A549 (cell line): ENCODE measurements at regions not wholly inside any gene's neighbourhood (a gene's known extent, or its start where the extent isn't known, plus 50 kb on each side); places are given as distances from the start of the nearest gene placed in this dataset.
A peak's percentile ranks its signal among the peaks of the same experiment; 100 is the strongest.

Source experiments
- ATAC-seq, 2 experiments: fragments of 200-7000 bp in 1 of 2; fragments of >200 bp in 1 of 2; cut with Nextera tagmentation in 1 of 2; cut with Tn5 transposase in 1 of 2; 3 replicates each; pipeline versions ENCODE4 v1.8.0 to v1.9.1; 2018 to 2020; ENCODE audit warnings: mild to moderate bottlenecking in 1 of 2, moderate library complexity in 1 of 2
- CTCF ChIA-PET: fragments of 300-600 bp; sonication (Branson Sonifier 250); formaldehyde crosslinking; extraction: SDS; loops from one replicate; lab custom pipeline; 2021; ENCODE audit warnings: antibody characterized with exemption, inconsistent platforms; lab: Yijun Ruan, JAX
- POLR2A ChIA-PET: fragments of 350-600 bp; formaldehyde crosslinking; extraction: SDS; loops from one replicate; lab custom pipeline; 2021; ENCODE audit warnings: antibody characterized with exemption, inconsistent platforms; lab: Yijun Ruan, JAX
- DNase-seq, 2 experiments: peaks; one replicate each; pipeline versions ENCODE4 v3.0.0 to v3.0.0-alpha.2; 2011 to 2016; ENCODE audit warnings: low read depth in 1 of 2, low spot score in 1 of 2
- FAIRE-seq: peaks from 2 replicates; lab custom pipeline; 2011; peaks lifted over from hg19 to GRCh38; lab: Jason Lieb, UNC
- H3K27ac ChIP-seq, 2 experiments: fragments of >200 bp; sonication (Bioruptor Twin); formaldehyde crosslinking; 3 replicates each; pipeline ENCODE4 v1.5.1; 2016 to 2017
- H3K4me1 ChIP-seq: fragments of >200 bp; sonication (Bioruptor Twin); formaldehyde crosslinking; 3 replicates; pipeline ENCODE4 v1.6.1; 2016
- H3K4me2 ChIP-seq: fragments of >200 bp; sonication (Bioruptor Twin); formaldehyde crosslinking; 3 replicates; pipeline ENCODE4 v1.6.1; 2016
- H3K4me3 ChIP-seq: fragments of >200 bp; sonication (Bioruptor Twin); formaldehyde crosslinking; 3 replicates; pipeline ENCODE4 v1.5.1; 2016
- H3K9me3 ChIP-seq: fragments of >200 bp; sonication (Bioruptor Twin); formaldehyde crosslinking; 3 replicates; pipeline ENCODE4 v1.6.1; 2016
- CBX8 ChIP-seq: fragments of 200-600 bp; sonication (generic); IDR thresholded peaks from 2 replicates; pipeline ENCODE4 v1.6.1; 2016
- CEBPB ChIP-seq, 2 experiments: fragments of >200 bp in 1 of 2; sonication (Bioruptor Twin) in 1 of 2; formaldehyde crosslinking in 1 of 2; IDR thresholded peaks; 2 replicates each; pipeline ENCODE4 v1.6.1; 2012 to 2016
- CHD2 ChIP-seq: fragments of 150-350 bp; IDR thresholded peaks from 2 replicates; pipeline ENCODE4 v1.6.1; 2014; ENCODE audit warnings: low read length; ENCODE audit not compliant: partially characterized antibody
- EHF ChIP-seq: fragments of 250-450 bp; sonication (Bioruptor Pico); IDR thresholded peaks from 2 replicates; pipeline ENCODE4 v1.5.0; 2020; ENCODE audit warnings: mild to moderate bottlenecking
- FOSB ChIP-seq: fragments of 250-450 bp; sonication (Bioruptor Pico); IDR thresholded peaks from 2 replicates; pipeline ENCODE4 v1.5.0; 2020; ENCODE audit warnings: mild to moderate bottlenecking, moderate library complexity
- FOSL2 ChIP-seq, 2 experiments: fragments of 450-650 bp in 1 of 2; fragments of >200 bp in 1 of 2; sonication (Bioruptor Twin) in 1 of 2; formaldehyde crosslinking; IDR thresholded peaks; 2 replicates each; pipeline versions ENCODE4 v1.5.0 to v1.6.1; 2016 to 2020; ENCODE audit warnings: mild to moderate bottlenecking in 1 of 2, moderate library complexity in 1 of 2
- HOXA7 ChIP-seq: fragments of 250-450 bp; sonication (Bioruptor Pico); IDR thresholded peaks from 2 replicates; pipeline ENCODE4 v1.5.0; 2020; ENCODE audit warnings: mild to moderate bottlenecking, moderate library complexity
- HOXB5 ChIP-seq: fragments of 250-450 bp; sonication (Bioruptor Pico); IDR thresholded peaks from 2 replicates; pipeline ENCODE4 v1.5.0; 2020; ENCODE audit warnings: mild to moderate bottlenecking, moderate library complexity
- JUN ChIP-seq, 2 experiments: fragments of >200 bp; sonication (Bioruptor Twin); formaldehyde crosslinking; IDR thresholded peaks; 2 replicates in 1 of 2; 3 replicates in 1 of 2; pipeline ENCODE4 v1.6.1; 2016 to 2017
- JUNB ChIP-seq: fragments of >200 bp; sonication (Bioruptor Twin); formaldehyde crosslinking; IDR thresholded peaks from 2 replicates; pipeline ENCODE4 v1.6.1; 2016
- KDM1A ChIP-seq: fragments of 200-600 bp; sonication (generic); IDR thresholded peaks from 2 replicates; pipeline ENCODE4 v1.6.1; 2016; ENCODE audit warnings: low read depth, mild to moderate bottlenecking
- KDM5A ChIP-seq: fragments of 200-600 bp; sonication (generic); IDR thresholded peaks from 2 replicates; pipeline ENCODE4 v1.6.1; 2016; ENCODE audit warnings: antibody characterized with exemption, mild to moderate bottlenecking
- NPAS2 ChIP-seq: fragments of 250-450 bp; sonication (Bioruptor Pico); IDR thresholded peaks from 2 replicates; pipeline ENCODE4 v1.8.0; 2022; ENCODE audit warnings: mild to moderate bottlenecking, moderate library complexity, borderline replicate concordance
- PHF8 ChIP-seq: fragments of 200-600 bp; sonication (generic); IDR thresholded peaks from 2 replicates; pipeline ENCODE4 v1.6.1; 2016; ENCODE audit warnings: low read depth, mild to moderate bottlenecking, antibody characterized with exemption, moderate library complexity, borderline replicate concordance
- POLR2A ChIP-seq: IDR thresholded peaks from 2 replicates; pipeline ENCODE4 v1.6.1; 2012; ENCODE audit warnings: mild to moderate bottlenecking, low read length
- RAD21 ChIP-seq, 2 experiments: fragments of >200 bp in 1 of 2; sonication (Bioruptor Twin) in 1 of 2; formaldehyde crosslinking in 1 of 2; IDR thresholded peaks in 1 of 2; conservative IDR thresholded peaks in 1 of 2; 2 replicates in 1 of 2; 3 replicates in 1 of 2; pipeline ENCODE4 v1.6.1; 2012 to 2018; ENCODE audit warnings: inconsistent platforms in 1 of 2
- RCOR1 ChIP-seq: fragments of 150-350 bp; IDR thresholded peaks from 2 replicates; pipeline ENCODE4 v1.6.1; 2014; ENCODE audit warnings: antibody characterized with exemption, low read length, low read depth
- RFX5 ChIP-seq: fragments of 450-650 bp; IDR thresholded peaks from 2 replicates; pipeline ENCODE4 v1.7.1; 2014; ENCODE audit warnings: antibody characterized with exemption, mild to moderate bottlenecking, moderate library complexity
- RNF2 ChIP-seq: fragments of 200-600 bp; sonication (generic); IDR thresholded peaks from 2 replicates; pipeline ENCODE4 v1.6.1; 2016; ENCODE audit warnings: low read depth, mild to moderate bottlenecking, antibody characterized with exemption, moderate library complexity, borderline replicate concordance
- SMC3 ChIP-seq: fragments of >200 bp; sonication (Bioruptor Twin); formaldehyde crosslinking; IDR thresholded peaks from 3 replicates; pipeline ENCODE4 v1.6.1; 2018; ENCODE audit warnings: inconsistent platforms
- TFCP2L1 ChIP-seq: fragments of 250-450 bp; sonication (Bioruptor Pico); IDR thresholded peaks from 2 replicates; pipeline ENCODE4 v1.5.0; 2021; ENCODE audit warnings: mild to moderate bottlenecking
- ZC3H11A ChIP-seq: fragments of 450-650 bp; IDR thresholded peaks from 2 replicates; pipeline ENCODE4 v1.6.1; 2014; ENCODE audit warnings: antibody characterized with exemption, mild to moderate bottlenecking
- ZNF302 ChIP-seq: fragments of 250-450 bp; sonication (Bioruptor Pico); IDR thresholded peaks from 2 replicates; pipeline ENCODE4 v1.9.0; 2021; ENCODE audit warnings: inconsistent platforms, mild to moderate bottlenecking, moderate library complexity
- WGBS: methylation state at CpG from one replicate; pipeline ENCODE4 v1.1.6; 2017; ENCODE audit errors: missing lambda C conversion rate; 5-methylcytosine and 5-hydroxymethylcytosine counted together
- TF ChIP-seq, protein P1 (sequence below): fragments of 250-450 bp; sonication (Bioruptor Pico); IDR thresholded peaks from 2 replicates; pipeline ENCODE4 v1.5.0; 2021; ENCODE audit warnings: mild to moderate bottlenecking, moderate library complexity, borderline replicate concordance
- TF ChIP-seq, protein P2 (sequence below): fragments of >200 bp; sonication (Bioruptor Twin); formaldehyde crosslinking; IDR thresholded peaks from 2 replicates; pipeline ENCODE4 v1.6.1; 2016
- TF ChIP-seq, protein P3 (sequence below): fragments of >200 bp; sonication (Bioruptor Twin); formaldehyde crosslinking; IDR thresholded peaks from 3 replicates; pipeline ENCODE4 v1.5.1; 2016

DNA sequence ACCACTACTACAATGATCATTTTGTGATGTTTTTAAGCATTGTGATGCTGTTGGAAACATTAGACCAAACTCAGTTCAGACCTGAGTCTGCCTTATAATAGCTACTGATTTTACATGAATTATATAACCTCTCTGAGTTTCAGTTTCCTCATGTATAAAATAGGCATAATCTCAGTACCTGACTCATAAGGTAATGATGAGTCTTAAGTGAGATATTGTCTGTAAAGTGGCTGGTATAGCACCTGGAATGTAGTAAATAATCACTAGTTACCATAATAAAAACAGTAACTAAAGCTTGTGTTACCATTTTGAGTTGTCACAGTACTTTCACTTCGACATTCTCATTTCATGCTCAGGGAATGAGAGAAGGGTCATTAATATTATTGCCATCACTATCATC, 381.5 kb upstream of the SALL1 start:
- WGBS: 13% methylated on average over 1 of the region's 1 CpG
- no peak overlapping the region for H3K27ac ChIP-seq
- DNase-seq (no peak), FAIRE-seq (no peak), ATAC-seq (no peak)
- H3K9me3 ChIP-seq: no peaks in the 10 kb centered on the region
- no peak for TF ChIP-seq CHD2
- no peak for TF ChIP-seq CBX8
- no peak for TF ChIP-seq ZNF302 (CRISPR knock-in tag)
- no peak for TF ChIP-seq JUN (IDR thresholded peaks at IDR 0.05)
- H3K4me1 ChIP-seq: no peaks in the 10 kb centered on the region
- POLR2A ChIA-PET: no interaction called here
- H3K4me2 ChIP-seq: peak overlapping the region; percentile 52
- CTCF ChIA-PET: no interaction called here
- no peak overlapping the region for H3K4me3 ChIP-seq

DNA sequence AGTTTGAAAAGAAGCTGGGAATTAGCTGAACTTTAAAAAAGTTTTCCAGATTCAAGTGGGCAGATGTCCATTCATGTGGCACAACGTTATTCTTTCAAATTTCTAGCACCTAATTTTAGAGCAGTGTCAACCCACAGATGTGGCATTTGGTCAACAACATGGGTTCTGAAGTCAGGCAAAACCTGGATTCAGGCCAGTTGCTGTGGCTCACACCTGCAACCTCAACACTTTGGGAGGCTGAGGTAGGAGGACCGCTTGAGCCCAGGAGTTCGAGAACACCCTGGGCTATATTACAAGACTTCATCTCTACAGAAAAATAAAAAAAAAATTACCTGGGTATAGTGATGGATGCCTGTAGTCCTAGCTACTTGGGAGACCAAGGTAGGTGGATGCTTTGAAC, 380.2 kb upstream of the SALL1 start:
- CTCF ChIA-PET: interaction anchor here (0.6 kb wide), 1 partner anchor 453 kb away, joined by 3 read pairs; no protein-coding TSS in a partner anchor

DNA sequence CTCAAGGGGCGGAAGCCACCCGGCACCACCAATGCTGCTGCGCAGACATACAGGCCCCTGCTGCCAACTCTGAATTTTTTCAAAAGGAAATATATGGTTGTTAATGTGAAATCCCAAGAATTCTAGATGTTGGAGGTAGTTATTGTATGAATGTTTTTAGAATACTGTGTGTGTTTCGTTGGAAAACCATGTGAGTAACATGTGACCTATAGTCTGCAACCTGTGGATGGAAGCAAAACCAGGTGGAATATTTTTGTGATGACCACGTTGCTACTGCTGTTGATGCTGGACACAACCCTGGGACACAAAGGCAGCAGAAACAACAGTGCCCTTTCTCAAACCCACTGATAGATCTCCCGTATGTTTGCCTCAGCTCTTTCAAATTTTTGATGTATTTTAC, 376.3 kb upstream of the SALL1 start:
- ATAC-seq: no peak
- Histone ChIP-seq H3K27ac (no peak overlapping the region), H3K4me1 (peaks cover 22% of the 10 kb centered on the region), H3K4me3 (no peak overlapping the region), H3K9me3 (peaks cover 2% of the 10 kb centered on the region; the same call in 1 of the 3 replicates), H3K4me2 (no peak overlapping the region)
- no peak for FAIRE-seq
- ChIA-PET CTCF (no interaction called here), POLR2A (no interaction called here)
- no peak for DNase-seq
- WGBS: 76% methylated on average over 6 of the region's 6 CpGs
- TF ChIP-seq RAD21 (conservative IDR thresholded peaks at IDR 0.05 in 1 of 2, IDR thresholded peaks at IDR 0.05 in 1 of 2): no peak
- TF ChIP-seq EHF: no peak
- TF ChIP-seq CHD2: no peak
- TF ChIP-seq, protein P1, sequence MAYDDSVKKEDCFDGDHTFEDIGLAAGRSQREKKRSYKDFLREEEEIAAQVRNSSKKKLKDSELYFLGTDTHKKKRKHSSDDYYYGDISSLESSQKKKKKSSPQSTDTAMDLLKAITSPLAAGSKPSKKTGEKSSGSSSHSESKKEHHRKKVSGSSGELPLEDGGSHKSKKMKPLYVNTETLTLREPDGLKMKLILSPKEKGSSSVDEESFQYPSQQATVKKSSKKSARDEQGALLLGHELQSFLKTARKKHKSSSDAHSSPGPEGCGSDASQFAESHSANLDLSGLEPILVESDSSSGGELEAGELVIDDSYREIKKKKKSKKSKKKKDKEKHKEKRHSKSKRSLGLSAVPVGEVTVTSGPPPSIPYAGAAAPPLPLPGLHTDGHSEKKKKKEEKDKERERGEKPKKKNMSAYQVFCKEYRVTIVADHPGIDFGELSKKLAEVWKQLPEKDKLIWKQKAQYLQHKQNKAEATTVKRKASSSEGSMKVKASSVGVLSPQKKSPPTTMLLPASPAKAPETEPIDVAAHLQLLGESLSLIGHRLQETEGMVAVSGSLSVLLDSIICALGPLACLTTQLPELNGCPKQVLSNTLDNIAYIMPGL (CRISPR knock-in tag): no peak
- TF ChIP-seq, protein P2, sequence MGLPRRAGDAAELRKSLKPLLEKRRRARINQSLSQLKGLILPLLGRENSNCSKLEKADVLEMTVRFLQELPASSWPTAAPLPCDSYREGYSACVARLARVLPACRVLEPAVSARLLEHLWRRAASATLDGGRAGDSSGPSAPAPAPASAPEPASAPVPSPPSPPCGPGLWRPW: no peak
- no peak for TF ChIP-seq KDM5A
- no peak for TF ChIP-seq SMC3
- no peak for TF ChIP-seq RFX5

More for the DNA sequence above, 380.2 kb upstream of the SALL1 start:
- no peak for FAIRE-seq
- no peaks in the 10 kb centered on the region for H3K4me1 ChIP-seq
- no peak for DNase-seq
- TF ChIP-seq SMC3: no peak
- no peak for TF ChIP-seq KDM1A
- no peak for TF ChIP-seq TFCP2L1 (CRISPR knock-in tag)
- TF ChIP-seq HOXA7 (CRISPR knock-in tag): no peak
- no peak for TF ChIP-seq HOXB5 (CRISPR knock-in tag)
- TF ChIP-seq NPAS2: no peak
- no peak for TF ChIP-seq ZC3H11A
- TF ChIP-seq JUNB: no peak
- TF ChIP-seq FOSB (CRISPR knock-in tag): no peak
- TF ChIP-seq RCOR1: no peak
- TF ChIP-seq, protein P3, sequence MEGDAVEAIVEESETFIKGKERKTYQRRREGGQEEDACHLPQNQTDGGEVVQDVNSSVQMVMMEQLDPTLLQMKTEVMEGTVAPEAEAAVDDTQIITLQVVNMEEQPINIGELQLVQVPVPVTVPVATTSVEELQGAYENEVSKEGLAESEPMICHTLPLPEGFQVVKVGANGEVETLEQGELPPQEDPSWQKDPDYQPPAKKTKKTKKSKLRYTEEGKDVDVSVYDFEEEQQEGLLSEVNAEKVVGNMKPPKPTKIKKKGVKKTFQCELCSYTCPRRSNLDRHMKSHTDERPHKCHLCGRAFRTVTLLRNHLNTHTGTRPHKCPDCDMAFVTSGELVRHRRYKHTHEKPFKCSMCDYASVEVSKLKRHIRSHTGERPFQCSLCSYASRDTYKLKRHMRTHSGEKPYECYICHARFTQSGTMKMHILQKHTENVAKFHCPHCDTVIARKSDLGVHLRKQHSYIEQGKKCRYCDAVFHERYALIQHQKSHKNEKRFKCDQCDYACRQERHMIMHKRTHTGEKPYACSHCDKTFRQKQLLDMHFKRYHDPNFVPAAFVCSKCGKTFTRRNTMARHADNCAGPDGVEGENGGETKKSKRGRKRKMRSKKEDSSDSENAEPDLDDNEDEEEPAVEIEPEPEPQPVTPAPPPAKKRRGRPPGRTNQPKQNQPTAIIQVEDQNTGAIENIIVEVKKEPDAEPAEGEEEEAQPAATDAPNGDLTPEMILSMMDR: no peak
- no peak for TF ChIP-seq RNF2
- no peak for TF ChIP-seq POLR2A
- TF ChIP-seq FOSL2 (IDR thresholded peaks at IDR 0.05): no peak
- no peak for TF ChIP-seq FOSL2 (CRISPR knock-in tag; IDR thresholded peaks at IDR 0.05)
- no peak for TF ChIP-seq CEBPB (IDR thresholded peaks at IDR 0.05)
- no peak for TF ChIP-seq PHF8
- no peak overlapping the region for H3K4me3 ChIP-seq
- H3K4me2 ChIP-seq: no peak overlapping the region
- 65% methylated on average over 3 of the region's 3 CpGs for WGBS
- no peak for ATAC-seq
- H3K9me3 ChIP-seq: no peaks in the 10 kb centered on the region
- POLR2A ChIA-PET: no interaction called here
- H3K27ac ChIP-seq: no peak overlapping the region
